Brain pericyte (primary cell): ENCODE measurements at regions not wholly inside any gene's neighbourhood (a gene's known extent, or its start where the extent isn't known, plus 50 kb on each side); places are given as distances from the start of the nearest gene placed in this dataset.

Experiments
- DNase-seq: peaks from one replicate; pipeline ENCODE4 v3.0.0-alpha.2; 2012; ENCODE audit warnings: low read depth, low spot score

DNA sequence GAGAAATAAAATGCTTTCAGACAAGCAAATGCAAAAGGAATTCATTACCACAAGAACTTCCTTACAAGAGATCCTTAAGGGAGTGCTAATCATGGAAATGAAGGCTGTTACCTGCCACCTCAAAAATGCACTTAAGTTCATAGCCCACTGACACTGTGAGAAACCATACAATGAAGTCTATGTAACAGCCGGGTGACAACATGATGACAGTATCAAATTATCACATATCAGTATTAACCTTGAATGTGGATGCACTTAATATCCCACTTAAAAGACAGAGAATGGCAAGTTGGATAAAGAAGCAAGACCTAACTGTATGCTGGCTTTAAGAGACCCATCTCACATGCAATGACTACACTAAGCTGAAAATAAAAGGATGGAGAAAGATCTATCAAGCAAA, 403.4 kb upstream of the MC4R start:
- no peak for DNase-seq

DNA sequence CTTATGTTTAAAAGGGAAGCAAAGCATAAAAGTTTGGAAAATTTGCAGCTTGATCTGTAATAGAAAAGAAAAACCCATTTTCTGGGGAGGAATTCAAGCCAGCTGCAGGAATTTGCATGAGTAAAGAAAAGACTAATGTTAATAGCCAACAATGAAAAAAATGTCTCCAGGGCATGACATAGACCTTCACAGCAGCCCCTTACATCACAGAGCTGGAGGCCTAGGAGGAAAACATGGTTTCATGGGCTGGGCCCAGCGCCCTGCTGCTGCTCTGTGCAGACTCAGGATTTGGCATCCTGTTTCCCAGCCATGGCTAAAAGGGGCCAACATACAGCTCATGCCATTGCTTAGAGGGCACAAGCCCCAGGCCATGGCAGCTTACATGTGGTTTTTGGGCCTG, 411.6 kb upstream of the MC4R start:
- DNase-seq = no peak

DNA sequence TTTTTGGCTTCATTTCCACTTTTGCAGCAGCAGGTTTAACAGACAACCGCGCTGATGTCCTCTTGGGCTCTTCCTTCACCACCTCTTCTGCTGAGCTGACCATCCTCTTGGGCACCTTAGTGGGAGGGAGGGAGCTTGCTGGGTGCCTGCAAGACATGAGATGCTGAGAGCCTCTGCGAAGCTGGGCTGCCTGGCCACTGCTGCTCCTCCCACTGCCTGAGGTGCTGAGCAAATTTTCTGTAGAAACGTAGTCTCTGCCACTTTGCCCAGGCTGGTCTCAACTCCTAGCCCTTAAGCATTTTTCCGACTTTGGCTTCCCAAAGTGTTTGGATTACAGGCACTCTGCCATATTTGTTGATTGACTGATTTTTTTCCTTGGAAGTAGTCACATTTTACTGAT, 422.2 kb upstream of the MC4R start:
- no peak for DNase-seq

DNA sequence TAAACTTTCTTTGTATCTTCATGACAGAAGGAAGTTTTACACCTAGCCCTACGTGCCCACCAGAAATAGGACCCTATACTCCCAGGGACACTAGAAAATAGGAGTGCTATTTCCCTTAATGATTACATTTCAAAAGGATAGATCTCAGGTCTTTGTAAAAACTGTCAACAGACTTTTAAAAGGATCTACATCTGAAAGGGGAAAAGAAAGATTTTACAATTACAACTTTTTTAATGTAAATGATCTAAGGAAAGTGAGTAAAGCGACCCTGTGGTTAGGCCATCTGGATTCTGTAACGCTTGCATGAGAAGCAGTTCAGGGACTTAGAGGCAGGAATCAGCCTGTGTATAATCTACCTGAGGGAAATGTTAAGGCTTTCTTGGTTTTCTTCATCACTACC, 431.8 kb upstream of the MC4R start:
- no peak for DNase-seq

- DNase-seq = no peak
Observed at GRCh38 chr18:60809937-60810336, 437.4 kb upstream of the MC4R start.

DNA sequence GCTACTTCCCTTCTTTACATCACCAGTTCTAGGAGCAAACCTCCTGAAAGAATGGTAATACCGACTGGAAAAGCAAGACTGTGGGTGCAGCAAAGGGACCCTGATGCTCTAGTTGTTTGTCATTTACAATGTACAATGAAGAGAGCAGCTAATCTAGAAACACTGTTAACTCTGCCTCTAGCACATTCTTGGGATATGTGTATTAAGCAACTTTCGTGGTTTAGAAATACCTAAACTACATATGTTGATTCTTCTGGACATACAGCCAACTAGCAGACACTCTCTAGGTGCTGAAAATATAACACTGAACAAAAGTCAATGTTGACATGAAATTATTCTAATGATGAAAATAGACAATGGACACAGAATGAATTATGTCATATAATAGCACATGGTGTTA, 440.3 kb upstream of the MC4R start:
- DNase-seq = no peak

GRCh38 chr18:60826346-60826745, 453.8 kb upstream of the MC4R start:
- DNase-seq = no peak

- no peak for DNase-seq
Observed at GRCh38 chr18:60831971-60832370, 459.4 kb upstream of the MC4R start.

GRCh38 chr18:60838677-60839076, 466.1 kb upstream of the MC4R start:
- DNase-seq = no peak

DNA sequence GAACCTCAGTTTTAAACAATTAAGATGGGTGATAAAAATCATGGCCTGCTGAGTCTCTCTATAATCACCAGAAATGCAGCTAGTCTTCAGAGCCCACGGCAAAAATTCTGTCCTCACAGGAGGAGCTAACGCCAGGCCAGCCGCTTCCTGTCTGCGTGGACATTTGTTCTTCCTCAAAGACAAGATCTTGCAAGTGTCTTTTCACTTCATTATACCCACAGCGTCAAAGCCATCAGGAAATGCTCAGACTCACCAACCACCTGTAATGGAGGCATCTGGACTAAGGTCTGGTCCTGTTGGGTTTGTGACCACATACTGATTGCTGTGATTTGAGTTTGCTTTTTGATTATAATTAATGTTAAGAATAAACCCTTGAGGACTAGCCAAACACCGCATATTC, 473.8 kb upstream of the MC4R start:
- no peak for DNase-seq

DNA sequence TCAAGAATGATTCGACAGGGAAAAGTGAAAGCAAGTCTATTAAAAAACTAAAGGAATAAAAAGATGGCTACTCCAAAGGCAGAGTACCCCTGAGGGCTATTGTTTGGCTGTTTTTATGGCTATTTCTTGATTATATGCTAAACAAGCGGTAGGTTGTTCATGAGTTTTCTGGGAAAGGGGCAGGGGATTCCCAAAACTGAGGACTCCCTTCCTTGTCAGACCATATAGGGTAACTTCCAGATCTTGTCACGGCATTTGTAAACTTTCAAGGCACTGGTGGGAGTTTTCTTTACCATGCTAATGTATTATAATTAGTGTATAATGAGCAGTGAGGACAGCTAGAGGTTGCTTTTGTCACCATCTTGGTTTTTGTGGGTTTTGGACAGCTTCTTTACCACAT, 474.9 kb upstream of the MC4R start:
- DNase-seq = no peak

- no peak for DNase-seq
Observed at GRCh38 chr18:60861575-60861974, 471.7 kb upstream of the CDH20 start.

DNA sequence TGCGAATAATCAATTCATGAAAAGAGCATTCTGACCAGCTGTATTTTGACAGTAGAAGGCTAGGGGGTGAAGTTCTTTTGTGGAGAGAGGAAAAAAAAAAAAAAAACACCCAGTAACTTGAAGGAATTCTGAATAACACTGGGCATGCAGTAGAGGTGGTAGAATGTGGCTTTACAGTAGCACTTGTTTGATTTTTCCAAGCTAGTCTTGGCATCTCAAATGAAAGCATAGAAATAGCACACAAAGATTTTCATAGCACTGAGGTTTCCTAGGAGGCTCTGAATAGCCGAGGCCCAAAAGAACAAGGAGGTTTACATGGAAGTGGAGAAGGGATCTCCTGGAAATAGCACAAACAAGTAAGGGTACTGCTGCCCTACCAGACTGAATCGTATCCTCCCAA, 470.2 kb upstream of the CDH20 start:
- no peak for DNase-seq

DNA sequence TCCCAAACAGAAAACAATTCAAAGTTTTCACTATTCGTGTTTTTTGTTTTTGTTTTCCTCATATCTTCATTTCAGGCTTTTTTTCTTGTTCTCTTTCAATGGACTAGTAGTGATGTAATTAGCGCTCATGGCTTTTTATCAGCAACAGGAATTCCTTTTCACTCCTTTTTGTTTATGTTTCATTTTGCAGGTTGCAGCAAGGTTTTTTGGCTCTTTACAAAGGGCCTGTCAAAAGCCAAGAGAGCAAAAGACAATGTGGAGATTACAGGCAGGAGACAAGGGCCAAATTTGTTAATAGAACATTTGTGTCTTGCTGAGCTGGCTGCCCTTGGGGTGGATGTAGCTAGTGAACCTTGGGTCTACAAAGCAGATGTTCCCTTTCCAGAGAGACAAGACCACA, 467.4 kb upstream of the CDH20 start:
- no peak for DNase-seq

DNA sequence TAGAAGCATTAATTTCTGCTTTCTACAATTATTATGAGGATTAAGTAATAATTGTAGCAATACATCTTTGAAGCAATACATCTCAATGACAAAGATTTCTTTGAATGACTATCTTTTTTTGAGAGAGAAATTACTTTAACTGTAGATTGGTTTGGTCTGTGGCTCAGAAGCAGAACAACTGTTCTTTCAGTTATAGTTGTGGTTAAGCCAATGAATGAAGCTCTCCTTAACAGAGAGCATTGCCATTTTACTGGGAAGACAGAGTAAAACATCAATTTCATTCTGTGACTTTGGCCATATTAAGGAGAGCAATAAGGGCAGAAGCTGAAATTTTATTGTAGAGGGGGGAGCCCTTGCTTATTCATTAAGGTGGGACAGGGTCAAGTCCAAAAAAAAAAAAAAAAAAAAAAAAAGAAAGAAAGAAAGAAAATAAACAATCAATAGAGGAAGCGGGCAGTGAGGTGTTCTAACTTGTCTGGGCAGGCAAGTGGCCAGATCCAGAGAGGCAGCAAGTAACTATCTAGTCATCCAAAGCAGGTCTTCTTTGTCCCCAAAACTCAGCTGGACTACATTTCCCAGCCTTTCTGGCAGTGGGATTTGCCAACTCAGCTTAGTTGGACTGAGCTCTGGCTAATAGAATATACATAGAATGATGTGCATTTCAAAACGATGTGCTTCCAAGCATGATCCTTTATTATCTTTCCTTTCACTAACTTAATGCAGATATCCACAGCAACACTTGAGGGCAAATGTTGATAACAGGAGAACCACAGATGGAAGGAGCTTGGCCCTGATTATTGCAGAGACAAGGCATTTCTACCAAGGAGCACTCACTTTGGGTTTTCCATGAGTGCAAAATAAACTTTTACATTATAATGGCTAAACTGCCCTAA, 462.7 kb upstream of the CDH20 start:
- no peak for DNase-seq

DNA sequence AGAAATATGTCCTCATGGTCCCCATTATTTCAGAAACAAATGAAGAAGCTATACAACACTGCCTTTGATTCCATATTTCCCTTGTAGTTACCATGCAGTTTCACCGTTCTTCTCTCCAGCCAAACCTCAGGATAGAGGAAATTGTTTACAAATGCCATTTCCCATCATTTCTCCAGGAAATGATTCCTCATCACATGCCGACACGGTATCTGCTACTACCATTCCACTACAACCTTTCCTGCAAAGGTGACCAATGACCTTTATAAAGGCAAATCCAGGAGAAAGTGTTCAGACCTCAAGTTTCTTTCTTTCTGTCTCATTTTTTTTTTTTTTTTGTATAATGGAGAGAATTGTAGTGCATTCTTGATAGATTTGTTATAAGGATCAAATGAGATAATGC, 460.8 kb upstream of the CDH20 start:
- no peak for DNase-seq

GRCh38 chr18:60873708-60874107, 459.5 kb upstream of the CDH20 start:
- no peak for DNase-seq

DNA sequence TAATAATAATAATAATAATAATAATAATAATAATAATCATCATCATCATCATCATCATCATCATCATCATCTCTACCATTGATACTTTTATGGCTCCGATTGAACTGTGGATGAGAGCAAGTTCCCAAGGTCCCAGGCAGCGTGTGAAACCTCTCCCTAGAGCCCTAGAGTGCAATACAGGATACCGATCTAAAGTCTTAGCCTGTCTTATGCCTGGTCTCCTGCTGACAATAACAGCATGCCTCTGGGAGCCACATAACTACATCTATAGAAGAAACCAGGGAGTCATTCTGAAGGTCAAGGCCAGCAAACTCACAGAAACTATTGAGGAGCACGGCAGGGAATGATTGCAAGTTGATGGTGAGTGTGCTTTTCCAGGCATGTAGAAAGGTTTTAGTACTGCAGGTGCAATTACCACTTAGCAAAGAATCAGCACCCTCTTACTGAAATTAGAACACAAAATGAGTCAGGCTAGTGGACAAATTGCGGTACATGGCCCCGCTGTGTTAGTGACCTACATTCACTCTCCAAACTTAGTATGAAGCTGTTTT, 457.2 kb upstream of the CDH20 start:
- DNase-seq = no peak

- no peak for DNase-seq
Observed at GRCh38 chr18:60880184-60880583, 453.0 kb upstream of the CDH20 start.

GRCh38 chr18:60883587-60883986, 449.6 kb upstream of the CDH20 start:
- DNase-seq = no peak

GRCh38 chr18:60888071-60888624, 445.1 kb upstream of the CDH20 start:
- DNase-seq = no peak

DNA sequence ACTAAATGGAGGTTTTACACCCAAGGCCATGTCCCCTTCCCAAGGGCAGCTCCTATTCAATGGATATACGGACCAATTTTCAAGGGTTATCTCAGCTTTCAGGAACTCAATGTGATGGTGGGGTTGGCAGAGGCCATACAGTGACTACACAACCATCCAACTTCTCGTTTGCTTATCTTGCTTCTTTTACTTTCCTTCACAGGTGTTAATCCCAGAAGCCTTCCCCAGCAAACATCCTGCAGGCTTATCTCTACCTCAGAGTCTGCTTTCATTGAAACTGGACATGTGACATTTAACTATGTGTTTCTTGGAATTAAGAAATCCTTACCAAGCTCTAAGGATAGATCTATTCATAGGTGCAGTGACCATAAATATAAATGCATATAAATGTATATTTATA, 443.8 kb upstream of the CDH20 start:
- no peak for DNase-seq

GRCh38 chr18:60891936-60892335, 441.3 kb upstream of the CDH20 start:
- DNase-seq = no peak
